OCI-M1 (cell line): ENCODE measurements at regions not wholly inside any gene's neighbourhood (a gene's known extent, or its start where the extent isn't known, plus 50 kb on each side); places are given as distances from the start of the nearest gene placed in this dataset.
"Not testable (repeated sequence)": the region's sequence is repeated elsewhere in the genome, so short reads cannot be mapped to it uniquely, and the experiment has no call there.

Source experiments
- DNase-seq: peaks from one replicate; lab custom pipeline; 2025; lab: John Stamatoyannopoulos, UW

- no peak for DNase-seq
Observed at GRCh38 chr9:97179616-97180015, 127.8 kb upstream of the CCDC180 start.

GRCh38 chr9:97176206-97176605 lies 131.3 kb upstream of the CCDC180 start:
- peak; percentile 59 for DNase-seq

DNA sequence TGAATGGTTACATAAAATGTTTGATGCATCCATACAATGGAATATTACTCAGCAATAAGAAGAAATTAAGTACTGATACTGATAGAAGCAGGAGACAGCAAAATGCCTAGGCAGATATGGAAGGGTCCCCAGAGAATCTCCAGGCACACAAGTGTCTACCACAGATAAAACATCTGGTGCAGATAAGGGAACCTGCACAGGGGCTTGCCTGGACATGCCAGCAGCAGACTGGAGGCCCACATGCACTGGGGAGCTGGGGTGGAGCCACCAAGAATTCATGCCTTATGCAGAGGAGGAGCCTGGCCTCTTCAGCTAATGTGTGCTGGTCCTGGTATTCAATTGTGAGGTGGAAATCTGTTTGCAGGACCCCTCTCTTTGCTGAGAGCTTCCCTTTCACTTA lies 129.2 kb upstream of the CTSV start:
- DNase-seq: peak; percentile 42

GRCh38 chr9:97166496-97167138 lies 127.7 kb upstream of the CTSV start:
- peak; percentile 25 for DNase-seq

- DNase-seq: no peak
Observed at GRCh38 chr9:97160255-97160654, 121.3 kb upstream of the CTSV start.

DNA sequence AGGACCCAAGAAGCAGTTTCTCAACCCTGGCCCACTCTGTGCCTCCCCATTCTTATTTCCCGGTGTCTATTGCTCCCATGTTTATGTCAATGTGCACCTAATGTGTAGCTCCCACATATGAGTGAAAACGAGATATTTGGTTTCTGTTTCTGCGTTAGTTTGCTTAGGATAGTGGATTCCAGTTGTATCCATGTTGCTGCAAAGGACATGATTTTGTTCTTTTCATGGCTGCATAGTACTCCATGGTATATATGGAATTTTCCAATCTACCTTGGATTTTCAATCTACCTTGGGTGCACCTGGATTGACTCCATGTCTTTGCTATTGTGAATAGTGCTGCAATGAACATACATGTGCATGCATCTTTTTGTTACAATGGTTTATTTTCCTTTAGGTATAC lies 119.8 kb upstream of the CTSV start:
- DNase-seq: not testable (repeated sequence)

DNA sequence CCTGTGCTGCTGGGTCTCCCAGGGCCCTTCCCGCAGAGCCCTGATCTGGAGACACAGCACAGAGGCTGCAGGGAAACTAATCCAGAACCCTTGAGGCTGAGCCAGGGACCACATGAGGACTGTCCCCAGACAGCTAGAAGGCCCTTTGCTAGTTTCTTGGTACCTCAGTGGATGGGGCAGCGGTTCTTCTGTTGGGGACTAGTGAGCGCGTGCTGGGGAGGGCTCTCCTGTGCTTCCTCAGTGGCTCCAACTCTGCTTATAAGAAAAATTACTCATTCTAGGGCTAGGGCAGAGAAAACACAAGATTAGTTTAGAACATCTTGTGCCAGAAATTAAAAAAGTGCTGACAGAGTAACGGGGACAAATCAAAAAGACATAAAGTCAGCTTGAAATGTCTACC lies 116.5 kb upstream of the CTSV start:
- not testable (repeated sequence) for DNase-seq

GRCh38 chr9:97153967-97154366 lies 115.0 kb upstream of the CTSV start:
- no peak for DNase-seq

GRCh38 chr9:97153160-97153559 lies 114.2 kb upstream of the CTSV start:
- DNase-seq: not testable (repeated sequence)

- not testable (repeated sequence) for DNase-seq
Observed at GRCh38 chr9:97150471-97150870, 111.5 kb upstream of the CTSV start.

DNA sequence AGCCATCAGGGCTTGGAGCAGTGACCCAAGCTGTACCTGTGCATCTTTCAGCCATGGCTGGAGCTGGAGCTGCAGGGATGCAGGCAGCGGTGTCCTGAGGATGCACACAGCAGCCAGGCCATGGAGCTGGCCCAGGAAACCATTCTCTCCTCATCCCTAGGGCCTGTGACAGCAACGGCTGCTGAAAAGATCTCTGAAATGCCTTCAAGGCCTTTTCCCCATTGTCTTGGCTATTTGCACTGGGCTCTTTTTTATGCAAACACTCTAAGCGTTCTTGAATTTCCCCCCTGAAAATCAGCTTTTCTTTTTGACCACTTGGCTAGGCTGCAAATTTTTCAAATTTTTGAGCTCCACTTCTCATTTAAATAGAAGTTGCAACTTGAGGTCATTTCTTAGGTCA lies 109.5 kb upstream of the CTSV start:
- DNase-seq: not testable (repeated sequence)

GRCh38 chr9:97145680-97146079 lies 106.7 kb upstream of the CTSV start:
- peak; percentile 71 for DNase-seq

- DNase-seq: no peak
Observed at GRCh38 chr9:97140566-97140965, 101.6 kb upstream of the CTSV start.

DNA sequence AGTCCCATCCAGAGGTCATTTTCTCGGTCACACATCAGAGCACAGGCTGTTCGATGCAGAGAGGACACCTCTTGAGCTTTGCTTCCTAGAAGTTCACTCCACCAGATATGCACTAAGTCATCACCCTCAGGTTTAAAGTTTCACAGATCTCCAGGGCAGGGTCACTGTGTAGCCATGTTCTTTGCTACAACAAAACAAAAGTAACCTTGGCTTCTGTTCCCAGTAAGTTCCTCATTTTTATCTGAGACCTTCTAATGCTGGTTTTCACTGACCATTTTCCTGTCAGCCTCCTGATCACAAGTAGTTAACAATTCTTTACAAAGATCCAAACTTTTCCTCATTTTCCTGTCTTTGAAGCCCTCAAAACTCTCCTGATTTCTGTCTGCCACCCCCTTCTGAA lies 97.5 kb upstream of the CTSV start:
- DNase-seq: peak; percentile 73

DNA sequence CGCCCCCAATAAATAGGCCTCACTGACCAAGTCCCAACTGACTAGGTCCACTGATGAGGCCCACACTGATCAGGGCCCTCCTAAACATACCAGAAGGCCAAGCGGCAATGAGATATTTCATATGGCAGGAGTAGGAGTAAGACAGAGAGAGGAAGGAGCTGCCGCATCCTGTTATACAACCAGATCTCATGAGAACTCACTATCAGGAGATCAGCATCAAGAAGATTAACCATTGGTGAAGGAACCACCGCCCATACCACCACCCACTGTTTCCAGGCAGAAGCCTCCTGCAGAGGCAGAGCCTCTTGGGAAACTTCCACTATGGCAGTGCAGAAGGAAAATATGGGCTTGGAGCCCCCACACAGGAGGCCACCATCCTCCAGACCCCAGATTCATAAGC lies 95.0 kb upstream of the CTSV start:
- DNase-seq: not testable (repeated sequence)

GRCh38 chr9:97132865-97133264 lies 93.9 kb upstream of the CTSV start:
- no peak for DNase-seq

GRCh38 chr9:97130864-97131263 lies 91.9 kb upstream of the CTSV start:
- DNase-seq: not testable (repeated sequence)

- DNase-seq: not testable (repeated sequence)
Observed at GRCh38 chr9:97130387-97130786, 91.4 kb upstream of the CTSV start.

- no peak for DNase-seq
Observed at GRCh38 chr9:97128919-97129318, 90.0 kb upstream of the CTSV start.

DNA sequence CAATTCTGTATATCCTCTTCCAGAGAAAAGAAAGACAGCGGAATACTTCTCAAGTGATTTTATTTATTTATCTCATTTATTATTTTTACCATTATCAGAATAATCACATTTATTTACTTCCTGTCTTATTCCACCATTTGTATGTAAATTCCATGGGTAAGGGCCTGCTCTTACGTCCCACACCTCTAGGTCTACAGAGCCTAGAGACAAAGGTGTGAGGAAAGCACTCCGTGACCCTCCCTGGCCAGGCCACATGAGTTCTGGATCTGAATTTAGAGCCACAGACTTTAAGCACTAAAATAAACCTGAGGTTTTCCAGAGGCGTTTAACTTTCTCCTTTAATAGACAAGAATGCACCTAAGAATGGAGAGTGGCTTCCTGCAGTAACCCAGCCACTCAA lies 85.3 kb upstream of the CTSV start:
- no peak for DNase-seq

DNA sequence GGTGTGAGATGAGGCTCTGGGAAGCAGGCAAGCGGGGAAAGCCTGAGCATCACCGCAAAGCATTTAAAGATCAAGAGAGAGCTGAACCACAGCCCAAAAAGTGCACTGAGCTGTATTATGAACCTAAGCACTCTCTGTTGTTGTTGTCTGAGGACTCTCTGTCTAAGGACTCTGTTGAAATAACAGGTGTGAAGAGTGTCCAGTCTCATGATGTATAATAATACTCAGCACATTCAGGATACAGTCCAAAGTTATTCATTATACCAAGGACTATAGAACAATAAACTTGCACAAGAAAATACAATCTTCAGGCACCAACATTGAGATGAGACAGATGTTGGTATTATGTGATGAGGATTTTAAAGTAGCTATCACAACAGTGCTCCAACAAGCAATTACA lies 71.8 kb upstream of the CTSV start:
- DNase-seq: no peak

DNA sequence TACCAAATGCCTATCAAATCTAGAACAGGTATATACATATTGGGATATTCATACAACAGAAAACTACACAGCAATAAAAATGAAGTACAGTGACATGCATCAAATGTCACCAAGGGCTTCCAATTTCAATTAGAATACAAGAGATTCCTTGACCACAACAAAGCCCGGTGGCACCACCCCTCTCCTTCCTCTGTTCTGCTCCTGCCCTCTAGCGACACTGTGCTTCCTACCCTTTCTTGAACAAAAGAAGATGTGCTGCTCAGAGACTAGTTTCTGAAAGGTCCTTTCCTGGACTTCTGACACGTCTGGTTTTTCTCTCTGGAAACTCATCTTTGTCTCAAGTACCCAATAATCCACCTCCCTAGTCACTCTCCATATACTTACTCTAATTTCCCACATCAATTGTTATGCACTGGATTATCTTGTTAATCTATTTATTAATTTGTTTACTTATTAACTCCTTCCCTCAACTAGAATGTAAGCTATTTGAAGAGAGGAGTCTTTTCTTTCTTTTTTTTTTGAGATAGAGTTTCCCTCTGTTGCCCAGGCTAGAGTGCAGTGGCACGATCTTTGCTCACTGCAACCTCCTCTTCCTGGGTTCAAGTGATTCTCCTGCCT lies 70.4 kb upstream of the CTSV start:
- peak; percentile 87 for DNase-seq

DNA sequence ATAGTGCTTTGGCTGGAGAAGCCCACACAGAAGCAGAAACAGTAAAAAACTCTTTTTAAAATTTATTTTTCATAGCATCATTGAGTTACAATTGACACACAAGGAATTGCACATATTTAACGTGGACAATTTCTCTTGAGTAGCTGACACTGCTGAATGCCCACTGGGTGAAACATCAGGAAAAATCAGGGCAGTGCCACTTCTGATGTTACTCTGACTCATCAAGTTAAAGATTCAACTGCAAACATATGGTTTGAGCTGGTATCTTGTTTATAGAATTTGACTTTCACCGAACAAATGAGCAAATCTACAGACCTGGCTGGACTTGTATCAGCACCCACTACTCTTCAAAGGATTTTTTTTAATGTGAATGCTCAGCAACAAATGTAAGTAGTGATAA lies 66.3 kb upstream of the CTSV start:
- DNase-seq: not testable (repeated sequence)
